ENCODE measurements at regions not wholly inside any gene's neighbourhood (a gene's known extent, or its start where the extent isn't known, plus 50 kb on each side); places are given as distances from the start of the nearest gene placed in this dataset.

DNA sequence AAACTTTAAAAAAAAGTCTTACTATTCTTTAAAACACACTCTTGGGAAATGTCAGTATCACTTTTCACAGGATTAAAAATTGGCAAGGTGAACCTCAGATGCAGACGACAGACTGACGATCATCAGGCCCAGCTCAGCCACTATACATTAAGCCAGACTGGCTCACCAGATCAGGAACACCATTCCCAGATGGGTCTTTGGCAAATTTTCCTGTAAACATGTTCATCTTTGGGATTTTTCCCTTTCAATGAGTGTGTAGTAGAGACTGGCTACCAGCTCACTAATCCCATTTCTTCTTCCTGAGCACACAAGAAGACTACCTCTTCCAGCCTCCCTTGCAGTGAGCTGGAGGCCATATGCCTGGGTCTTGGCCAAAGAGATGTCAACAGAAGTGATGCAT lies 142.7 kb upstream of the CHST15 start:
- no peak overlapping the region for H3K9ac ChIP-seq (ENCODE audit: low read length in 3 of 3)
- no peaks in the 10 kb centered on the region for H3K27me3 ChIP-seq (ENCODE audit: control insufficient read depth, insufficient read depth, low read length)
- TF ChIP-seq, protein P1, sequence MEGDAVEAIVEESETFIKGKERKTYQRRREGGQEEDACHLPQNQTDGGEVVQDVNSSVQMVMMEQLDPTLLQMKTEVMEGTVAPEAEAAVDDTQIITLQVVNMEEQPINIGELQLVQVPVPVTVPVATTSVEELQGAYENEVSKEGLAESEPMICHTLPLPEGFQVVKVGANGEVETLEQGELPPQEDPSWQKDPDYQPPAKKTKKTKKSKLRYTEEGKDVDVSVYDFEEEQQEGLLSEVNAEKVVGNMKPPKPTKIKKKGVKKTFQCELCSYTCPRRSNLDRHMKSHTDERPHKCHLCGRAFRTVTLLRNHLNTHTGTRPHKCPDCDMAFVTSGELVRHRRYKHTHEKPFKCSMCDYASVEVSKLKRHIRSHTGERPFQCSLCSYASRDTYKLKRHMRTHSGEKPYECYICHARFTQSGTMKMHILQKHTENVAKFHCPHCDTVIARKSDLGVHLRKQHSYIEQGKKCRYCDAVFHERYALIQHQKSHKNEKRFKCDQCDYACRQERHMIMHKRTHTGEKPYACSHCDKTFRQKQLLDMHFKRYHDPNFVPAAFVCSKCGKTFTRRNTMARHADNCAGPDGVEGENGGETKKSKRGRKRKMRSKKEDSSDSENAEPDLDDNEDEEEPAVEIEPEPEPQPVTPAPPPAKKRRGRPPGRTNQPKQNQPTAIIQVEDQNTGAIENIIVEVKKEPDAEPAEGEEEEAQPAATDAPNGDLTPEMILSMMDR (IDR thresholded peaks at IDR 0.05; ENCODE audit: borderline replicate concordance, extremely low read depth, insufficient read depth), result no peak
- intact Hi-C loops (cut with DNase I), result no loop called here
- H3K27ac ChIP-seq (ENCODE audit: low read depth in 2 of 2, low read length in 2 of 2), result no peak overlapping the region
- DNase-seq (no peak), FAIRE-seq (no peak)
- H3K9me3 ChIP-seq (ENCODE audit: control insufficient read depth in 2 of 3, insufficient read depth in 1 of 3, low read length in 3 of 3), result no peaks in the 10 kb centered on the region
- peaks cover 0 to 7% (median 0%) of the 10 kb centered on the region in 3 donors for H3K4me1 ChIP-seq (ENCODE audit: control insufficient read depth in 2 of 3, insufficient read depth in 2 of 3, low read depth in 1 of 3, low read length in 3 of 3)
- H3K36me3 ChIP-seq (ENCODE audit: control insufficient read depth in 2 of 3, insufficient read depth in 3 of 3, low read length in 3 of 3), result no peaks in the 10 kb centered on the region
- no peak overlapping the region for H3K4me3 ChIP-seq (ENCODE audit: low read length in 3 of 3)

DNA sequence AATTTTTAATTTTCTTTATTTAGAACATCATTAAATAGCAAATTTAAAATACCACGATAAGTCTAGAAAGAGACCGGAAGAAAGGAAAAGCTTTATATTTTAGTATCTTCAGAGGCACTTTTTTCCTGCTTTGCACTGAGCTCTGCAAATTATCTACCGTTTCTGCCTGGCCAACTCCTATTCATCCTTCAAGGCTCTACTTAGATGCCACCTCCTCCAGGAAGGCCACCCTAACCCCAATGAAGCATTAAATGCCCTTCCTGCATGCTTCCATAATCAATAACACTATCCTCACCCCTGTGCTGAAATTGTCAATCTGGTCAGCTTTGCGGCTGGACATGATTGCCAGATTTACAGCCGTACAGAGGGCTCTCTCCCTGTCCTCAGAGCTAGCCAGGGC lies 141.8 kb upstream of the CHST15 start:
- TF ChIP-seq, protein P1 (IDR thresholded peaks at IDR 0.05; ENCODE audit: borderline replicate concordance, extremely low read depth, insufficient read depth), result no peak
- H3K36me3 ChIP-seq (ENCODE audit: control insufficient read depth in 2 of 3, insufficient read depth in 3 of 3, low read length in 3 of 3), result no peaks in the 10 kb centered on the region
- no peak overlapping the region for H3K4me3 ChIP-seq (ENCODE audit: low read length in 3 of 3)
- FAIRE-seq (no peak), DNase-seq (no peak)
- no peaks in the 10 kb centered on the region for H3K9me3 ChIP-seq (ENCODE audit: control insufficient read depth in 2 of 3, insufficient read depth in 1 of 3, low read length in 3 of 3)
- H3K27me3 ChIP-seq (ENCODE audit: control insufficient read depth, insufficient read depth, low read length), result no peaks in the 10 kb centered on the region
- no peak overlapping the region for H3K27ac ChIP-seq (ENCODE audit: low read depth in 2 of 2, low read length in 2 of 2)
- intact Hi-C loops (cut with DNase I), result no loop called here
- no peak overlapping the region for H3K9ac ChIP-seq (ENCODE audit: low read length in 3 of 3)
- H3K4me1 ChIP-seq (ENCODE audit: control insufficient read depth in 2 of 3, insufficient read depth in 2 of 3, low read depth in 1 of 3, low read length in 3 of 3), result peaks cover 0 to 7% (median 0%) of the 10 kb centered on the region in 3 donors

DNA sequence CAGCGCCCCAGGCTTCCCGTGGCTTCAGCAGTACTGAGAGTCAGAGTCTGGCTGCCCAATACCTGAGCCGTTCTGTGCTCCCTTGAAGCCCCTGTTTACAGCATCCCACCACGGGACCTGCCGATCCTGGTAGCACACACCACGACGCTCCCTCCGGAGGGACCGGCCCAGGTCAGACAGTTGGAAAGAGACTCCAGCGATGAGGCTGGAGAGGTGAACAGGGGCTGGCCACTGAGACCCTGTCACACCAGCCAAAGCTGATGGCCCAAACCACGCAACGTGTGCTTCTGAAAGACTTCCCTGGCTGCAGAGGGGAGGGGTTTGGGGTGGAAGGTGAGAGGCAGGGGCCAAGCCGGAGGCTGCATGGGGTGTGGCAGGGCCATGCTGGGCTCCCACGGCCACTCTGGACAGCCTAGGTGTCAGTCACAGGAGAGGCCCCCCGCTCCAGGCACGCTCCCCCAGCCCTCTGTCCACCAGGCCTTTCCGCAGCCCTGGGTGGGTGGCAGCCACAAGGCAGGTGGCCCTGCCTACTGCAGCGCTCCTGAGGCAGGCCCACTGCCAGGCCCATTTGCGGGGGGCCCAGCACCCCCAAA lies 140.2 kb upstream of the CHST15 start:
- Histone ChIP-seq H3K9ac (ENCODE audit: low read length in 3 of 3) (no peak overlapping the region), H3K4me3 (ENCODE audit: low read length in 3 of 3) (no peak overlapping the region), H3K4me1 (ENCODE audit: control insufficient read depth in 2 of 3, insufficient read depth in 2 of 3, low read depth in 1 of 3, low read length in 3 of 3) (peaks cover 0 to 7% (median 0%) of the 10 kb centered on the region in 3 donors), H3K27me3 (ENCODE audit: control insufficient read depth, insufficient read depth, low read length) (no peaks in the 10 kb centered on the region), H3K9me3 (ENCODE audit: control insufficient read depth in 2 of 3, insufficient read depth in 1 of 3, low read length in 3 of 3) (no peaks in the 10 kb centered on the region), H3K36me3 (ENCODE audit: control insufficient read depth in 2 of 3, insufficient read depth in 3 of 3, low read length in 3 of 3) (no peaks in the 10 kb centered on the region), H3K27ac (ENCODE audit: low read depth in 2 of 2, low read length in 2 of 2) (no peak overlapping the region)
- TF ChIP-seq, protein P1 (IDR thresholded peaks at IDR 0.05; ENCODE audit: borderline replicate concordance, extremely low read depth, insufficient read depth), result no peak
- no peak for FAIRE-seq
- intact Hi-C loops (cut with DNase I), result no loop called here
- peak in 1 of 5 donors; percentile 61 for DNase-seq

All from kidney (tissue), 13 donors.